ENCODE measurements at regions not wholly inside any gene's neighbourhood (a gene's known extent, or its start where the extent isn't known, plus 50 kb on each side); places are given as distances from the start of the nearest gene placed in this dataset.
A peak's percentile ranks its signal among the peaks of the same experiment; 100 is the strongest.
"Not testable (repeated sequence)": the region's sequence is repeated elsewhere in the genome, so short reads cannot be mapped to it uniquely, and the experiment has no call there.

- peak in 2 of 3 donors; percentile 19 to 26 for DNase-seq
These were observed 171.1 kb downstream of the TOMM20 start for GRCh38 chr1:234957330-234958065.

GRCh38 chr1:234956821-234957329 is 171.8 kb downstream of the TOMM20 start:
- peak in 2 of 3 donors; percentile 5 to 18 for DNase-seq

- peak; percentile 86 to 95 (median 86) for DNase-seq
These were observed 173.4 kb downstream of the TOMM20 start for GRCh38 chr1:234955107-234955731.

GRCh38 chr1:234954613-234955012 is 174.0 kb downstream of the TOMM20 start:
- DNase-seq = no peak

- no peak for DNase-seq
These were observed 174.8 kb downstream of the TOMM20 start for GRCh38 chr1:234953655-234954405.

GRCh38 chr1:234950598-234950997 is 178.0 kb downstream of the TOMM20 start:
- DNase-seq = no peak

GRCh38 chr1:234949528-234949927 is 179.1 kb downstream of the TOMM20 start:
- not testable (repeated sequence) for DNase-seq

- peak; percentile 70 to 95 (median 86) for DNase-seq
These were observed 183.9 kb downstream of the TOMM20 start for GRCh38 chr1:234944439-234945344.

GRCh38 chr1:234943836-234944402 is 184.7 kb downstream of the TOMM20 start:
- no peak for DNase-seq

GRCh38 chr1:234942879-234943506 is 185.6 kb downstream of the TOMM20 start:
- DNase-seq = peak in 2 of 3 donors; percentile 38 to 56

GRCh38 chr1:234942012-234942332 is 186.7 kb downstream of the TOMM20 start:
- DNase-seq = no peak

GRCh38 chr1:234941321-234942011 is 187.2 kb downstream of the TOMM20 start:
- peak in 2 of 3 donors; percentile 57 to 66 for DNase-seq

- no peak for DNase-seq
These were observed 187.8 kb downstream of the TOMM20 start for GRCh38 chr1:234940841-234941240.

GRCh38 chr1:234938924-234939323 is 189.7 kb downstream of the TOMM20 start:
- peak in 1 of 3 donors; percentile 28 for DNase-seq

- DNase-seq = peak; percentile 25 to 81 (median 73)
These were observed 190.5 kb downstream of the TOMM20 start for GRCh38 chr1:234938135-234938534.

GRCh38 chr1:234936612-234937389 is 191.8 kb downstream of the TOMM20 start:
- peak in 2 of 3 donors; percentile 69 to 87 for DNase-seq

GRCh38 chr1:234934611-234935033 is 194.0 kb downstream of the TOMM20 start:
- DNase-seq = peak; percentile 89 to 99 (median 97)

- peak; percentile 91 to 97 (median 93) for DNase-seq
These were observed 195.2 kb downstream of the TOMM20 start for GRCh38 chr1:234933475-234933874.

GRCh38 chr1:234932511-234933430 is 195.9 kb downstream of the TOMM20 start:
- peak; percentile 62 to 84 (median 68) for DNase-seq
